GM23338 (cell line): ENCODE measurements at regions not wholly inside any gene's neighbourhood (a gene's known extent, or its start where the extent isn't known, plus 50 kb on each side); places are given as distances from the start of the nearest gene placed in this dataset.

Experiments
- ATAC-seq: fragments of 200-7000 bp; cut with Tn5 transposase; 3 replicates; pipeline ENCODE4 v1.9.1; 2020
- DNase-seq: peaks from one replicate; pipeline ENCODE4 v3.0.0-alpha.2; 2015; ENCODE audit warnings: low spot score
- H2AFZ ChIP-seq: fragments of 200-600 bp; sonication (generic); 2 replicates; pipeline ENCODE4 v1.8.0; 2016; ENCODE audit warnings: antibody characterized with exemption, mild to moderate bottlenecking, moderate library complexity
- H3F3A ChIP-seq: fragments of 200-600 bp; sonication (generic); replicated peaks from 2 replicates; pipeline ENCODE4 v1.8.0; 2017; ENCODE audit warnings: antibody characterized with exemption, mixed run types, low read depth
- H3K27ac ChIP-seq: fragments of 200-600 bp; sonication (generic); 2 replicates; pipeline ENCODE4 v1.6.1; 2016; ENCODE audit warnings: low read depth
- H3K27me3 ChIP-seq: fragments of 200-600 bp; sonication (generic); 2 replicates; pipeline ENCODE4 v1.8.0; 2016; ENCODE audit warnings: mild to moderate bottlenecking, mixed run types, moderate library complexity; ENCODE audit not compliant: insufficient read depth
- H3K36me3 ChIP-seq: fragments of 200-600 bp; sonication (generic); 2 replicates; pipeline ENCODE4 v1.8.0; 2016; ENCODE audit warnings: mild to moderate bottlenecking; ENCODE audit not compliant: insufficient read depth
- H3K4me1 ChIP-seq: fragments of 200-600 bp; sonication (generic); 2 replicates; pipeline ENCODE4 v1.8.0; 2016; ENCODE audit warnings: mild to moderate bottlenecking, moderate library complexity; ENCODE audit not compliant: insufficient read depth
- H3K4me2 ChIP-seq: fragments of 200-600 bp; sonication (generic); 2 replicates; pipeline ENCODE4 v1.7.1; 2017; ENCODE audit warnings: mixed run types
- H3K4me3 ChIP-seq: fragments of 200-600 bp; sonication (generic); 2 replicates; pipeline ENCODE4 v1.6.1; 2016; ENCODE audit warnings: mixed run types
- H3K79me2 ChIP-seq: fragments of 200-600 bp; sonication (generic); replicated peaks from 2 replicates; pipeline ENCODE4 v1.8.0; 2017; ENCODE audit warnings: mild to moderate bottlenecking; ENCODE audit not compliant: insufficient read depth
- H3K9me2 ChIP-seq: fragments of 200-600 bp; sonication (generic); 2 replicates; pipeline ENCODE4 v1.8.0; 2017; ENCODE audit not compliant: insufficient read depth
- H4K20me1 ChIP-seq: fragments of 200-600 bp; sonication (generic); replicated peaks from 2 replicates; pipeline ENCODE4 v1.8.0; 2017; ENCODE audit warnings: mild to moderate bottlenecking; ENCODE audit not compliant: insufficient read depth
- H3K27ac Mint-ChIP-seq: 2 replicates; pipeline ENCODE4 v1.8.0; 2020; ENCODE audit warnings: inconsistent platforms, mild to moderate bottlenecking, moderate library complexity, mixed read lengths
- H3K27me3 Mint-ChIP-seq: 3 replicates; pipeline ENCODE4 v1.8.0; 2022; ENCODE audit warnings: low read depth, mild to moderate bottlenecking, moderate library complexity, mixed read lengths, inconsistent platforms; ENCODE audit not compliant: insufficient read depth, poor library complexity
- H3K36me3 Mint-ChIP-seq: 3 replicates; pipeline ENCODE4 v1.8.0; 2021; ENCODE audit warnings: low read depth, mild to moderate bottlenecking, inconsistent platforms, moderate library complexity, mixed read lengths
- H3K4me1 Mint-ChIP-seq: 3 replicates; pipeline ENCODE4 v1.8.0; 2020; ENCODE audit warnings: mild to moderate bottlenecking, inconsistent platforms, mixed read lengths
- H3K4me3 Mint-ChIP-seq: 3 replicates; pipeline ENCODE4 v1.8.0; 2021; ENCODE audit warnings: moderate library complexity, mild to moderate bottlenecking, inconsistent platforms, mixed read lengths
- H3K9me3 Mint-ChIP-seq: 3 replicates; pipeline ENCODE4 v1.8.0; 2020; ENCODE audit warnings: moderate library complexity, mild to moderate bottlenecking, inconsistent platforms, mixed read lengths
- CREB1 ChIP-seq: fragments of 250-450 bp; sonication (Bioruptor Pico); IDR thresholded peaks from 2 replicates; pipeline ENCODE4 v1.5.0; 2020; ENCODE audit warnings: low read depth, mild to moderate bottlenecking, moderate library complexity
- CTCF ChIP-seq, 2 experiments: fragments of 200-600 bp in 1 of 2; sonication (generic) in 1 of 2; conservative IDR thresholded peaks; 2 replicates each; pipeline versions ENCODE4 v1.5.1 to v1.6.1; 2016 to 2017; ENCODE audit warnings: antibody characterized with exemption in 2 of 2, low read depth in 2 of 2, mild to moderate bottlenecking in 2 of 2, moderate library complexity in 1 of 2
- EZH2 ChIP-seq: fragments of 200-600 bp; sonication (generic); IDR thresholded peaks from one replicate; pipeline ENCODE4 v1.8.0; 2017; ENCODE audit warnings: antibody characterized with exemption, mild to moderate bottlenecking, low read depth; ENCODE audit not compliant: unreplicated experiment
- EZH2phosphoT487 ChIP-seq: fragments of 200-600 bp; sonication (generic); IDR thresholded peaks from one replicate; pipeline ENCODE4 v1.8.1; 2018; ENCODE audit warnings: antibody characterized with exemption; ENCODE audit not compliant: unreplicated experiment
- NANOG ChIP-seq: IDR thresholded peaks from 2 replicates; pipeline ENCODE4 v1.6.1; 2016; ENCODE audit warnings: antibody characterized with exemption, borderline replicate concordance
- REST ChIP-seq: IDR thresholded peaks from one replicate; pipeline ENCODE4 v1.6.1; 2018; ENCODE audit warnings: antibody characterized with exemption; ENCODE audit not compliant: unreplicated experiment
- ZNF114 ChIP-seq: fragments of 250-450 bp; sonication (Bioruptor Pico); IDR thresholded peaks from 2 replicates; pipeline ENCODE4 v1.5.0; 2020; ENCODE audit warnings: mild to moderate bottlenecking, moderate library complexity
- ZNF331 ChIP-seq: fragments of 250-450 bp; sonication (Bioruptor Pico); IDR thresholded peaks from 2 replicates; pipeline ENCODE4 v1.5.0; 2020; ENCODE audit warnings: low read depth, mild to moderate bottlenecking, moderate library complexity

GRCh38 chr2:192773044-192773443 is 578.3 kb upstream of the TMEFF2 start (continued):
- no peak for TF ChIP-seq EZH2
- TF ChIP-seq CREB1 = no peak
- TF ChIP-seq NANOG = no peak
- TF ChIP-seq CTCF (conservative IDR thresholded peaks at IDR 0.05; ENCODE audit: low read depth in 2 of 2) = no peak
- TF ChIP-seq ZNF114 (CRISPR knock-in tag) = no peak
- no peak for TF ChIP-seq ZNF331
- TF ChIP-seq EZH2phosphoT487 = no peak

DNA sequence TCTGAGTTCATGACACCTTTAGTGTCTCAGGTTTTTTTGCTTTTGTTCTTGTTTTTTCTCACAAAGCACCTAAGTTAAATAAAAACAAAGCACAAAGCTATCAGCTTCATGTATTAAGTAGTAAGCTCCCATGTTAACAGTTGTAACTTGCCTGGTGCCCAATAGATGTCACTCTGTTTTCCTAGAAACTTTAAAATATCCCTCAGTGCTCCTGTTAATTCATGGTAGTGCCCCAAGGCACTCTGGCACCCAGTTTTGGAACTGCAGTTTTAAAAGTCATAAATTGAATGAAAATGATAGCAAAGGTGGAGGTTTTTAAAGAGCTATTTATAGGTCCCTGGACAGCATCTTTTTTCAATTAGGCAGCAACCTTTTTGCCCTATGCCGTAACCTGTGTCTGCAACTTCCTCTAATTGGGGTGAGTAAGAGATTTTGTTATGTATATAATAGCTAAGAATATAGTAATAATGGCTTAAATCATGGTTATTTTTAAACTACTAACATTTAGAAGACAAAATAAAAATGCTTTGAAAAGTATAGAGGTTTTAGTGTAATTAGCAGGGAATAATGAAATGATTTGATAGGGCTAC is 555.0 kb upstream of the TMEFF2 start:
- H3K4me1 Mint-ChIP-seq = peaks cover 3% of the 10 kb centered on the region; the same call in 2 of the 3 replicates
- DNase-seq (peak; percentile 56), ATAC-seq (peak; percentile 88)
- Histone ChIP-seq H3K4me2 (no peak overlapping the region), H2AFZ (no peak overlapping the region), H3K36me3 (no peaks in the 10 kb centered on the region), H3K79me2 (no peaks in the 10 kb centered on the region), H3K9me2 (no peaks in the 10 kb centered on the region), H4K20me1 (no peaks in the 10 kb centered on the region), H3K27ac (no peak overlapping the region), H3F3A (no peaks in the 10 kb centered on the region), H3K4me1 (no peaks in the 10 kb centered on the region), H3K27me3 (no peaks in the 10 kb centered on the region), H3K4me3 (no peak overlapping the region)
- H3K36me3 Mint-ChIP-seq = peaks cover 3% of the 10 kb centered on the region; the same call in 2 of the 3 replicates
- H3K27me3 Mint-ChIP-seq = no peaks in the 10 kb centered on the region
- H3K9me3 Mint-ChIP-seq = peaks cover 4% of the 10 kb centered on the region
- no peak overlapping the region for H3K27ac Mint-ChIP-seq
- TF ChIP-seq NANOG = no peak
- peak; percentile 55 to 58 for TF ChIP-seq CTCF (conservative IDR thresholded peaks at IDR 0.05; ENCODE audit: low read depth in 2 of 2)
- H3K4me3 Mint-ChIP-seq = no peak overlapping the region

GRCh38 chr2:192741889-192742288 is 547.2 kb upstream of the TMEFF2 start:
- no peak overlapping the region for H3K4me3 Mint-ChIP-seq
- no peaks in the 10 kb centered on the region for H3K4me1 ChIP-seq
- H3K27ac Mint-ChIP-seq = no peak overlapping the region
- no peaks in the 10 kb centered on the region for H3K36me3 ChIP-seq
- no peak overlapping the region for H3K4me3 ChIP-seq
- no peaks in the 10 kb centered on the region for H3K79me2 ChIP-seq
- H3K4me1 Mint-ChIP-seq = no peaks in the 10 kb centered on the region
- peaks cover 2% of the 10 kb centered on the region for H3K27me3 Mint-ChIP-seq
- TF ChIP-seq REST = no peak
- peak; percentile 57 to 70 for TF ChIP-seq CTCF (conservative IDR thresholded peaks at IDR 0.05; ENCODE audit: low read depth in 2 of 2)
- TF ChIP-seq EZH2 = no peak
- TF ChIP-seq NANOG = no peak
- H3K27me3 ChIP-seq = no peaks in the 10 kb centered on the region
- H3K9me3 Mint-ChIP-seq = no peaks in the 10 kb centered on the region
- peak; percentile 66 for DNase-seq
- no peaks in the 10 kb centered on the region for H3K36me3 Mint-ChIP-seq
- H2AFZ ChIP-seq = no peak overlapping the region; the same call in 1 of the 2 replicates
- peak; percentile 45; the same call in 1 of the 3 replicates for ATAC-seq
- no peaks in the 10 kb centered on the region for H3F3A ChIP-seq
- no peaks in the 10 kb centered on the region for H4K20me1 ChIP-seq
- H3K27ac ChIP-seq = no peak overlapping the region
- H3K9me2 ChIP-seq = no peaks in the 10 kb centered on the region
- no peak overlapping the region for H3K4me2 ChIP-seq
